WTC11 (cell line): ENCODE measurements at regions not wholly inside any gene's neighbourhood (a gene's known extent, or its start where the extent isn't known, plus 50 kb on each side); places are given as distances from the start of the nearest gene placed in this dataset.

Experiments
- ATAC-seq: fragments of 200-7000 bp; cut with Tn5 transposase; 2 replicates; pipeline ENCODE4 v1.10.0; 2021; ENCODE audit warnings: mild to moderate bottlenecking, moderate library complexity
- CTCF ChIA-PET: fragments of 300-600 bp; sonication (Branson Sonifier 250); formaldehyde crosslinking; loops from one replicate; lab custom pipeline; 2021; ENCODE audit warnings: antibody characterized with exemption; lab: Charles Lee
- POLR2A ChIA-PET: fragments of 350-600 bp; sonication (Branson Sonifier 250); formaldehyde crosslinking; loops from one replicate; lab custom pipeline; 2021; ENCODE audit warnings: antibody characterized with exemption; lab: Charles Lee
- DNase-seq: peaks from one replicate; pipeline ENCODE4 v3.0.0; 2021; ENCODE audit warnings: low spot score
- H3K27ac Mint-ChIP-seq: 2 replicates; pipeline ENCODE4 v1.8.0; 2021; ENCODE audit warnings: mixed read lengths
- H3K27me3 Mint-ChIP-seq: 2 replicates; pipeline ENCODE4 v1.8.0; 2021; ENCODE audit warnings: low read depth, mild to moderate bottlenecking, moderate library complexity, mixed read lengths
- H3K36me3 Mint-ChIP-seq: 2 replicates; pipeline ENCODE4 v1.8.0; 2021; ENCODE audit warnings: mixed read lengths
- H3K4me1 Mint-ChIP-seq: 2 replicates; pipeline ENCODE4 v1.8.0; 2022; ENCODE audit warnings: mixed read lengths
- H3K4me3 Mint-ChIP-seq: 2 replicates; pipeline ENCODE4 v1.8.0; 2021; ENCODE audit warnings: mild to moderate bottlenecking, moderate library complexity, mixed read lengths
- H3K9me3 Mint-ChIP-seq: 2 replicates; pipeline ENCODE4 v1.8.0; 2021; ENCODE audit warnings: mixed read lengths
- AR ChIP-seq: fragments of 250-450 bp; sonication (Bioruptor Pico); IDR thresholded peaks from 2 replicates; pipeline ENCODE4 v1.9.0; 2021; ENCODE audit warnings: mild to moderate bottlenecking
- CREM ChIP-seq: sonication (generic); formaldehyde crosslinking; IDR thresholded peaks from 2 replicates; pipeline ENCODE4 v1.8.1; 2022; ENCODE audit warnings: mild to moderate bottlenecking, missing genetic modification reagents, moderate library complexity
- E2F1 ChIP-seq: sonication (generic); formaldehyde crosslinking; IDR thresholded peaks from 2 replicates; pipeline ENCODE4 v1.8.0; 2022; ENCODE audit warnings: mild to moderate bottlenecking, missing genetic modification reagents
- E2F4 ChIP-seq: sonication (generic); formaldehyde crosslinking; IDR thresholded peaks from 2 replicates; pipeline ENCODE4 v1.8.1; 2022; ENCODE audit warnings: low read depth, mild to moderate bottlenecking, moderate library complexity, missing genetic modification reagents, borderline replicate concordance
- ETV6 ChIP-seq: sonication (generic); formaldehyde crosslinking; IDR thresholded peaks from 2 replicates; pipeline ENCODE4 v1.8.1; 2022; ENCODE audit warnings: mild to moderate bottlenecking, missing genetic modification reagents
- FOXJ3 ChIP-seq: sonication (generic); formaldehyde crosslinking; IDR thresholded peaks from 2 replicates; pipeline ENCODE4 v1.9.0; 2021; ENCODE audit warnings: missing genetic modification reagents, mild to moderate bottlenecking, borderline replicate concordance
- FOXP1 ChIP-seq: sonication (generic); formaldehyde crosslinking; IDR thresholded peaks from 2 replicates; pipeline ENCODE4 v1.8.0; 2022; ENCODE audit warnings: missing genetic modification reagents, mild to moderate bottlenecking, moderate library complexity, borderline replicate concordance
- HMGA2 ChIP-seq: fragments of 250-450 bp; sonication (Bioruptor Pico); IDR thresholded peaks from 2 replicates; pipeline ENCODE4 v1.4.0; 2021; ENCODE audit warnings: mild to moderate bottlenecking, moderate library complexity
- HMGXB4 ChIP-seq: sonication (generic); formaldehyde crosslinking; IDR thresholded peaks from 2 replicates; pipeline ENCODE4 v1.8.1; 2023; ENCODE audit warnings: mild to moderate bottlenecking, moderate library complexity, missing genetic modification reagents
- JUN ChIP-seq: sonication (generic); formaldehyde crosslinking; IDR thresholded peaks from 2 replicates; pipeline ENCODE4 v1.8.0; 2023; ENCODE audit warnings: mild to moderate bottlenecking, missing genetic modification reagents
- MAX ChIP-seq: sonication (generic); formaldehyde crosslinking; IDR thresholded peaks from 2 replicates; pipeline ENCODE4 v1.8.0; 2022; ENCODE audit warnings: mild to moderate bottlenecking, missing genetic modification reagents
- NFATC4 ChIP-seq: fragments of 250-450 bp; sonication (Bioruptor Pico); IDR thresholded peaks from 2 replicates; pipeline ENCODE4 v1.9.0; 2021; ENCODE audit warnings: mild to moderate bottlenecking
- PREB ChIP-seq: sonication (generic); formaldehyde crosslinking; IDR thresholded peaks from 2 replicates; pipeline ENCODE4 v1.8.1; 2022; ENCODE audit warnings: mild to moderate bottlenecking, missing genetic modification reagents, moderate library complexity, borderline replicate concordance
- SP1 ChIP-seq: sonication (generic); formaldehyde crosslinking; conservative IDR thresholded peaks from 2 replicates; pipeline ENCODE4 v1.8.1; 2022; ENCODE audit warnings: missing genetic modification reagents
- TCF7 ChIP-seq: sonication (generic); formaldehyde crosslinking; IDR thresholded peaks from 2 replicates; pipeline ENCODE4 v1.8.0; 2022; ENCODE audit warnings: mild to moderate bottlenecking, low read depth, missing genetic modification reagents, moderate library complexity
- ZNF263 ChIP-seq: sonication (generic); formaldehyde crosslinking; IDR thresholded peaks from 2 replicates; pipeline ENCODE4 v1.8.1; 2022; ENCODE audit warnings: low read depth, mild to moderate bottlenecking, moderate library complexity, missing genetic modification reagents
- ZNF317 ChIP-seq: sonication (generic); formaldehyde crosslinking; IDR thresholded peaks from 2 replicates; pipeline ENCODE4 v1.8.1; 2023; ENCODE audit warnings: low read depth, mild to moderate bottlenecking, moderate library complexity, missing genetic modification reagents, borderline replicate concordance
- ZNF396 ChIP-seq: fragments of 250-450 bp; sonication (Bioruptor Pico); IDR thresholded peaks from 2 replicates; pipeline ENCODE4 v1.8.0; 2021; ENCODE audit warnings: mild to moderate bottlenecking, moderate library complexity, borderline replicate concordance
- ZNF423 ChIP-seq: fragments of 250-450 bp; sonication (Bioruptor Pico); IDR thresholded peaks from 2 replicates; pipeline ENCODE4 v2.1.2; 2022; ENCODE audit warnings: mild to moderate bottlenecking, moderate library complexity
- ZNF671 ChIP-seq: fragments of 250-450 bp; sonication (Bioruptor Pico); IDR thresholded peaks from 2 replicates; pipeline ENCODE4 v1.8.0; 2021; ENCODE audit warnings: mild to moderate bottlenecking
- TF ChIP-seq, protein P1 (sequence below): sonication (generic); formaldehyde crosslinking; IDR thresholded peaks from 2 replicates; pipeline ENCODE4 v1.8.1; 2022; ENCODE audit warnings: missing genetic modification reagents, borderline replicate concordance

DNA sequence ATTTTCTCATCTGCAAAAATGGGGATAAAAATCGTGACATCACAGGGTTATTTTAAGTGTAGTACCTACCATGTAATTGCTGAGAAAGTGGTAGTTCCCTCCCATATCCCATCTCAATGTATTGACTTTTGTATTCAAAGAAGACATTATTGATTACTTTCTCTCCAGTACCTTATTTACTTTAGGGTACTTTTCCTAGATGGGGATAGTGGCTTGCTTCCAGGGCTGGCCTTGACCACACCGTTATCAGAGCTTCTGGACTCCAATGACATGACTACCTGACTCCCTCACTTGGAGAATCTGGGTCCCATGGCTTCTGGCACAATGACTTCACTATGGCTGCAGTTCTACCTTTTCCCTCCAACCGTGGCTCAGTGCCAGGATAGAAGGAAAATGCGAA, 58.2 kb upstream of the EOLA2 start (continued):
- TF ChIP-seq E2F1 (CRISPR knock-in tag) = no peak
- no peak for TF ChIP-seq ZNF317 (CRISPR knock-in tag)
- no peak for TF ChIP-seq JUN (CRISPR knock-in tag)

DNA sequence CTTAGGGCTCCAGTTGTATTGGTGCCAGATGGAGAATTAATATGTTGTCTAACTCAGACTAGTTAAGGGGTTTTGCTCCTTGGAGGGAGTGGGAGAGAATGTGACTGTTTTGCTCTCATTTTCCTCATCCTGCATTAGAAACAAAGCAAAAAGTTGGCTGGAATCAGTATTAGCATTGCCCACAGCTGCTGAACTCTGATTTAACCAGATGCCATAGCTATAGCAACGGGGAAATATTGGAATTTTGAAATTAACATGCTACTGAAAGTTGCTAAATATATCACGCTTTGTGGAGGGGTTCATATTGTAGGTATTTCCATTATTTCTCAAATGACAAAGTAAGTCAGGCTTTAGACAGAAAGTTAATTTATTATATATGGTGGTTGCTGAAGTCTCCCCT, 66.7 kb upstream of the EOLA2 start:
- Mint-ChIP-seq H3K4me3 (no peak overlapping the region), H3K4me1 (no peaks in the 10 kb centered on the region), H3K9me3 (no peaks in the 10 kb centered on the region), H3K27ac (no peak overlapping the region), H3K36me3 (no peaks in the 10 kb centered on the region), H3K27me3 (no peaks in the 10 kb centered on the region; the same call in 1 of the 2 replicates)
- ChIA-PET CTCF (no interaction called here), POLR2A (no interaction called here)
- ATAC-seq = no peak
- DNase-seq = no peak
- TF ChIP-seq HMGA2 (CRISPR knock-in tag) (no peak), AR (CRISPR knock-in tag) (no peak), E2F1 (CRISPR knock-in tag) (no peak), ZNF423 (CRISPR knock-in tag) (no peak), PREB (CRISPR knock-in tag) (no peak), SP1 (CRISPR knock-in tag) (no peak), MAX (CRISPR knock-in tag) (no peak), ZNF263 (CRISPR knock-in tag) (no peak), TCF7 (no peak), FOXJ3 (CRISPR knock-in tag) (no peak), HMGXB4 (CRISPR knock-in tag) (no peak), NFATC4 (no peak), FOXP1 (CRISPR knock-in tag) (no peak), CREM (no peak), ZNF671 (CRISPR knock-in tag) (no peak), ETV6 (CRISPR knock-in tag) (no peak), ZNF396 (CRISPR knock-in tag) (no peak), E2F4 (CRISPR knock-in tag) (no peak)
- TF ChIP-seq, protein P1, sequence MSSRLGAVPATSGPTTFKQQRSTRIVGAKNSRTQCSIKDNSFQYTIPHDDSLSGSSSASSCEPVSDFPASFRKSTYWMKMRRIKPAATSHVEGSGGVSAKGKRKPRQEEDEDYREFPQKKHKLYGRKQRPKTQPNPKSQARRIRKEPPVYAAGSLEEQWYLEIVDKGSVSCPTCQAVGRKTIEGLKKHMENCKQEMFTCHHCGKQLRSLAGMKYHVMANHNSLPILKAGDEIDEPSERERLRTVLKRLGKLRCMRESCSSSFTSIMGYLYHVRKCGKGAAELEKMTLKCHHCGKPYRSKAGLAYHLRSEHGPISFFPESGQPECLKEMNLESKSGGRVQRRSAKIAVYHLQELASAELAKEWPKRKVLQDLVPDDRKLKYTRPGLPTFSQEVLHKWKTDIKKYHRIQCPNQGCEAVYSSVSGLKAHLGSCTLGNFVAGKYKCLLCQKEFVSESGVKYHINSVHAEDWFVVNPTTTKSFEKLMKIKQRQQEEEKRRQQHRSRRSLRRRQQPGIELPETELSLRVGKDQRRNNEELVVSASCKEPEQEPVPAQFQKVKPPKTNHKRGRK (CRISPR knock-in tag) = no peak
